ENCODE measurements at regions not wholly inside any gene's neighbourhood (a gene's known extent, or its start where the extent isn't known, plus 50 kb on each side); places are given as distances from the start of the nearest gene placed in this dataset.
"Not testable (repeated sequence)": the region's sequence is repeated elsewhere in the genome, so short reads cannot be mapped to it uniquely, and the experiment has no call there.

- TF ChIP-seq CTCF (conservative IDR thresholded peaks at IDR 0.05); ZFX (IDR thresholded peaks at IDR 0.05): not testable (repeated sequence)
Measured at GRCh38 chr7:39774341-39774851, 151.0 kb downstream of the RALA start.

Measured in C4-2B (cell line).